H1 (cell line): ENCODE measurements at regions not wholly inside any gene's neighbourhood (a gene's known extent, or its start where the extent isn't known, plus 50 kb on each side); places are given as distances from the start of the nearest gene placed in this dataset.

Experiments used
- CTBP2 ChIP-seq: IDR thresholded peaks from 2 replicates; pipeline ENCODE4 v1.7.0; 2011; ENCODE audit warnings: borderline replicate concordance, mild to moderate bottlenecking, moderate library complexity, mixed read lengths, low read length; ENCODE audit not compliant: insufficient read depth, insufficient read length
- E2F6 ChIP-seq: IDR thresholded peaks from 2 replicates; pipeline ENCODE4 v1.6.1; 2012; ENCODE audit warnings: inconsistent platforms
- POU5F1 ChIP-seq: IDR thresholded peaks from 2 replicates; pipeline ENCODE4 v1.6.1; 2011; ENCODE audit warnings: low read depth, mild to moderate bottlenecking, low read length, moderate library complexity
- RBBP5 ChIP-seq: IDR thresholded peaks from 2 replicates; pipeline ENCODE4 v1.7.1; 2012; ENCODE audit warnings: low read depth, mild to moderate bottlenecking, inconsistent platforms, low read length, moderate library complexity, borderline replicate concordance
- RXRA ChIP-seq: IDR thresholded peaks from 2 replicates; pipeline ENCODE4 v1.6.1; 2011; ENCODE audit warnings: low read depth, mild to moderate bottlenecking, low read length, moderate library complexity; ENCODE audit not compliant: insufficient read depth

- TF ChIP-seq E2F6 (no peak), CTBP2 (no peak), RBBP5 (no peak), POU5F1 (no peak), RXRA (no peak)
- TF ChIP-seq, all 59 proteins: peak for 0
Observed at GRCh38 chr6:86031713-86032112, 389.0 kb upstream of the SYNCRIP start (continued).
